ENCODE measurements at regions not wholly inside any gene's neighbourhood (a gene's known extent, or its start where the extent isn't known, plus 50 kb on each side); places are given as distances from the start of the nearest gene placed in this dataset.

DNA sequence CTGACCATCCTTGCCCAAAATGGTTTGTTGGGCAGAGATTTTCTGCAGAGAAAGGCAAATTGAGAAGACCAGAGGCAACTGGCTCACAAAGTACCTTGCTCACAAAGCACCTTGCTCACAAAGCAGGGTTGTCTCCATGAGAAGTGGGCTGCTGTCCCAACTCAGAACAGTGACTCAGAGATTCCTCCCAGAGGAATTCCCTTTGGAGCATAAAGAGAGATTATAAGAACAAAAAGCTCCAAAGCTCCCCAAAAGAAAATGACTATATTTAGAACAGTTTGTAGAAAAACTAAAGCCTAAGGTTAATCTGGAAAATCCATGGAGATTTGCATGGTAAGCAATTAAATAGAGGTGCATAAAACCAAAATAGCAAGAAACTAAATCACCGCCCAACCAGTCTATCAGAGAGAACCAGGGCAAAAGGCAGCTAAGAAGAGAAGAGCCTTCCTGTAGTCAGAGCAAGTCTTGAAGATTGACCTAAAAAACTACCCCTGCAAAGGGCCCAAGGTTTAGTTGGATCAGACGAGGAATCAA lies 731.4 kb downstream of the FAT4 start:
- no peak for DNase-seq (ENCODE audit: low read depth)
- H3K4me3 ChIP-seq (ENCODE audit: low read length): no peak overlapping the region
- TF ChIP-seq CTCF (conservative IDR thresholded peaks at IDR 0.05; ENCODE audit: low read length): no peak

DNA sequence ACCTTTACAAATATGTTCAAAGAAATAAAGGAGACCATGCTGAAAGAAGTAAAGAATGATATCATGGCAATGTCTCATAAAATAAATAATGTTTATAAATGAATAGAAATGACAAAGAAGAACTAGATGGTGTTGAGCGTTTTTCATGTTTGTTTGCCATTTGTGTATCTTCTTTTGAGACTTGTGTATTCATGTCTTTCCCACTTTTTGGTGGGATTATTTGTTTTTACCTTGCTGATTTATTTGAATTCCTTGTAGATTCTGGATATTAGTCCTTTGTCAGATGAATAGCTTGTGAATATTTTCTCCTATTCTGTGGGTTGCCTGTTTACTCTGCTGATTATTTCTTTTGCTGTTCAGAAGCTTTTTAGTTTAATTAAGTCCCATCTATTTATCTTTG lies 732.4 kb downstream of the FAT4 start:
- H3K4me3 ChIP-seq (ENCODE audit: low read length): no peak overlapping the region
- no peak for DNase-seq (ENCODE audit: low read depth)
- no peak for TF ChIP-seq CTCF (conservative IDR thresholded peaks at IDR 0.05; ENCODE audit: low read length)

DNA sequence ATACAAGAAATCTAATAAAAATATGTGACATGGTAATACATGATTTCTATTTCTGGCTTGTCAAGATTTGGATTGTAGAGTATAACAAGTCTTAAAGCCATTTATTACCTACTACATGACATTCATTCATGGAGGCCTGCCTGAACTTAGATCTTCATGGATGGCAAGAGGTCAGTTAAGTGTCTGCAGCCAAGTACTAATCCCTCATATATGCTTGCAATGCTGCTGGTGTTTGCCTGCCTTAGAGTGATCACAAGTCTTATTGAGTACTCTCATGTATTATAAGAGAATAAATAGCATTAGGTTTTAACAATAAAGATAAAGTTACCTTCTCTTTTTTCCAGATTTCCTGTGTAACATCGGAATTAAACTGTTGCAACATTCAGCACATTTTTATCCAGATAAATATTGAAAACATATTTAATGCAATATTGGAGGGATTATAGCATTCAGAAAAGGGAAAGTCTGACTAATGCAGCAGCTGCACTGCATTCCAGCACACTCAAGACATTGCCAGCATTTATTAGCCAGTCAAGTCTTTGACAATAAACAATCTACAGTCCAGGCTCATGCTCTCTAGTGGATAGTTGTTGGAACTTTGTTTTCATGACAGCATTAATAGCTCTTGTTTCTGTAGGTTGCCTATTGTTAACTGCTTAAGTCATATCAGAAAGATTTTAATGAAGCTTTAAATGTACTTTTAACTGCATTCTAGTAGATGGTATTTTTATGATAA lies 737.1 kb downstream of the FAT4 start:
- no peak overlapping the region for H3K4me3 ChIP-seq (ENCODE audit: low read length)
- peak; percentile 86 for DNase-seq (ENCODE audit: low read depth)
- TF ChIP-seq CTCF (conservative IDR thresholded peaks at IDR 0.05; ENCODE audit: low read length): peak; percentile 67

GRCh38 chr4:126056116-126056650 lies 741.4 kb downstream of the FAT4 start:
- no peak for DNase-seq (ENCODE audit: low read depth)
- H3K4me3 ChIP-seq (ENCODE audit: low read length): no peak overlapping the region
- TF ChIP-seq CTCF (conservative IDR thresholded peaks at IDR 0.05; ENCODE audit: low read length): no peak

- TF ChIP-seq CTCF (conservative IDR thresholded peaks at IDR 0.05; ENCODE audit: low read length): no peak
- no peak overlapping the region for H3K4me3 ChIP-seq (ENCODE audit: low read length)
- DNase-seq (ENCODE audit: low read depth): no peak
Observed at GRCh38 chr4:126057371-126057770, 742.6 kb downstream of the FAT4 start.

DNA sequence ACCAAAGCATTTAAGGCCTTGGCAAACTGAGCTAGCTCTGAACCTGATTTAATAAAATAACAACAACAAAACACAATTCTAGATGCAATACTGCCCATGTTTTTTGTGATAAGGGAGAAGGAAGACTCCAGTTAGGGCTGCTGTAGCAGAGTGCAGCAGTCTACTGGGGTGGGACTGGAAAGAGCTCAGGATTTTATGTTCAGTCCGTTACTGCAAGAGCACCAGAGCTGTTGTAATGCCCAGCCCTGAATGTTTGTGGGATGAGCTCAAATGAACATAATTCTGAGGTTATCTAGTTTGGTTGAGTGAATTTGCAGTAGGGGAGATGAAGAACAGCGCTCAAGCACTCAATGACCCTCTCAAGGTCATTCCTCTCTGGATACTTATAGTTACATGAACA lies 743.8 kb downstream of the FAT4 start:
- DNase-seq (ENCODE audit: low read depth): peak; percentile 11
- TF ChIP-seq CTCF (conservative IDR thresholded peaks at IDR 0.05; ENCODE audit: low read length): no peak
- H3K4me3 ChIP-seq (ENCODE audit: low read length): no peak overlapping the region

GRCh38 chr4:126061655-126062054 lies 746.9 kb downstream of the FAT4 start:
- no peak for DNase-seq (ENCODE audit: low read depth)
- H3K4me3 ChIP-seq (ENCODE audit: low read length): no peak overlapping the region
- no peak for TF ChIP-seq CTCF (conservative IDR thresholded peaks at IDR 0.05; ENCODE audit: low read length)
